ENCODE measurements at regions not wholly inside any gene's neighbourhood (a gene's known extent, or its start where the extent isn't known, plus 50 kb on each side); places are given as distances from the start of the nearest gene placed in this dataset.

DNA sequence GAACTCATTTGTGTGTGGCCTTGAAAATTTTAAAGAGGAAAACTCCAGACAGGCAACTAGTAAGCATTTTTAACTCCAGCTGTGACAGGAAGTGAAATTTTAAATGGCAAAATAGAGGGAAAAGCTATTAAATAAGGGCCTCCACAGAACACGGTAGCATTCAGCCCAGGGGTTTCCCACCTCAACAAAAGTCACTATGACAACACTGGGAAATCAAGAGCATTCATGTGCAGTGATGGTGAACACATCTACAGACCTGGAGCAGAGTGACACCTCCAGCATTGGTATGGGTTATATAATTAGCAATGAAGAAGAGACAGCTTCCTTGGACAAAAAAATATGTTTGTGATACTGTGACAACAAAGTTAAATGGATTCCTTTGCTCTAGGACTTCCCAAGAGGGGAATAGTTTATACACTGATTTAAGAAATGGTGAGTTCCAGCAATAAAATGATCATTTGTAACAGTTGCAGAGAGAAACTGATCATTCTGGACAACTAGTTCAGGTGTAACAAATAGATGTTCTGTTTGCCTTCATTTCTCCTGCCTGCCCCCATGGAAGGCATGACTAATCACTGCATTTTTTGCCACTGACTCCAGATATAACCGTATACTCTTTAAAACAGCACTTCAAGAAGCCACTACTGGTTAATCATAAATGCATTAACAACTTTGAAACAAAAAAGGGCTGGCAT lies 93.3 kb upstream of the SLC44A1 start:
- no peak for FAIRE-seq

DNA sequence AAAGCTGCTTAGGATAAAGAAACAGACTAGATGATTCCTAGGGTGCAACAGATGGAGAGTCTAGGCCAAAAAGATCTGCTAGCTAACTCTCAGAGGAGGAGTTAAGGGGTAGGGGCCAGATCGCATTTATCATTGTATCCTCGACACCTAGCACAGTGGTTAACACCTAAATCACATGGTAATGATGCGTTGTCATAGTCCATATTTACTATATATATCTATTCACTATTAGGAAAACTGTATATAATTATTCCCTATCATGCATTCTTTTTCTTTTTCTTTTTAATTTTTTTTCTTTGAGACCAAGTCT lies 92.8 kb upstream of the SLC44A1 start:
- no peak for FAIRE-seq

DNA sequence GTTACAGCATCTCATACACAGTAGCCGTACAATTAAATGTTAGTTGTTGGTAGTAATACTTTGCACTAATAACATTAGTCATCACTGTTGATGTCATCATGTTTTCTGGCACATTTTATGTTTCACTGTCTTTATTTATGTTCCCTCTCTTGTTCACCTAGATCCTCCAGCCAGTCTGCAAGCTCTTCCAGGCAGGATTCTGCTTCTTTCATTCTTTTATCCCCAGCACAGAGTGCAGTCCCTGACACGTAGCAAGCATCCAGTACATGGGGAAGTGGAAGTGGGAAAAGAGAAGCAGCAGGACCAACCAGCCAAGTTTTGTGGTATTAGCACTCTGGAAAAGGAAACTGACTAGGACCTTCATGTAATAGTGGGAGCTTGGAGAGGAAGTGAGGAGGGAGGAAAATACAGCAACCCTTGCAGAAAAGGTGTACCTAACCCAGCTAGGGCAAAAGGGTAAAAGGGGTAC lies 89.7 kb upstream of the SLC44A1 start:
- FAIRE-seq: no peak

DNA sequence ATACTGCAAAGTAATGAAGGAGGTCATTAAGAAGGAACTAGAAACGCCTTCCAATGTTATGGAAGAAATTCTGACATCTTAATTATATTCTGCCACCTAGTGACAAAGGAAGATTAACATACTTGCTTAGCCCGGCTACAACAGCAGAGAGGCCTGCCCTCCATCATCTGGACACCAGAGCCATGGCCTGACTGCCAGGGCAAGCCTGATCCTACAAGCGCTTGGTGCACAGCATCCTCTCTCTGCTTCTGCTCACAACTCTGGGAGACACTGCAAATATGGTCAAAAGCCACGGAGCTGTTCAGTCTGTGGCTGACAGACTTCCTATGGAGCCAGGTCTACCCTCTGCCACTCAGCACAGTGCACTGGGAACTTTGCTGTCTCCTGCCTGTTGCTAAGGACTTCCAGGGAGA lies 87.3 kb upstream of the SLC44A1 start:
- no peak for FAIRE-seq

DNA sequence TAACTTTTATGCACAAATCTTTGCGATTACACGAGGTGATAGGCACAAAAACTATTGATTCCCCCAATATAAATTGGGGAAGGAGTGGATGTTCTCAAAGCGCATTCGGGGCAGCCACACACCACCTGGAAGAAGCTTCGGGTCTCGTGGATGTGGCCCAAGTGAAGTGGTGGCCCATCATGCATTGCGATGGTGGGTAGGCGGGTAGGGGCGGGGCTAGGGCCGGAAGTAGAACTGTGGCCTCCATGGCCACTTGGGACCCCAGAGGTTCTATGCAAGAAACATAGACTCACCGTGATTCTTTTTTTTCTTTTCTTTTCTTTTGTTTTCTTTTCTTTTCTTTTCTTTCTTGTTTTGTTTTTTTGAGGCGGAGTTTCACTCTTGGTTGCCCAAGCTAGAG lies 86.4 kb upstream of the SLC44A1 start:
- no peak for FAIRE-seq

DNA sequence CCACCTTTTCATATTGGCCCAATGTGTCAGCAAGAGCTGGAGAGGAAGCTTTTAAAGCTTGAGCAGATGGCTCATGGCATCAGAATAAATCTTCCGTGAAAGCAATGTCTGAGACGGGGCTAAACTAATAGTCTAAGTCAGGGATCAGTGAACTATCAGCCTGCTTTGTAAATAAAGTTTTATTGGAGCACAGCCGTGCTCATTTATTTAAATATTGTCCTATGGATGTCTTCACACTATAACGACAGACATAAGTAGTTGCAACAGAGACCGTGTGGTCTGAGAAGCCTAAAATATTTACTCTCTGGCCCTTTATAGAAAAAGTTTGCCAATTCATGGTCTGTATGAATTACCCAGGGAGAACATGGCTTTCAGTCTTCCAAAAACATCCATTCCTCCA lies 85.6 kb upstream of the SLC44A1 start:
- no peak for FAIRE-seq

DNA sequence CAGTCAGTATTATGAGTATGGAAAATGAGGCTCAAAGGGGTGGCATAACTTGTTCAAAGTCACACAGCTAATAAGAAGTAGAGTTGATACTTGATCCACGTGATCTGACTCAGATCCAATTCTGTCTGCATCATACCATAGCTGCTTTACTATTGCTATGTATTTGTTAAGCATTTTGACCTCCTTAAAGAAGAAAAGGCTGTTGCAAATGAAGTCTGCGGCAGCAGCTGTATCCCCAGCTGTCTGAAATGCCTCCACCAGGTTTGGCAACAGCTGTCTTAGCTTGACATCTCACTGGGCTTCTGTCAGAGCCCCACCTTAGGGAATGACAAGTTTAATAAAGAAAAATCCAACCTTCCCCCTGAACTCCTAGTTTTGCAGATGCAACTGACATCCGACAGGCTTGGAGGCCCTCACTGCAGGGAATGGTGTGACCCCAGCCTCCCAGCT lies 75.6 kb upstream of the SLC44A1 start:
- no peak for FAIRE-seq

DNA sequence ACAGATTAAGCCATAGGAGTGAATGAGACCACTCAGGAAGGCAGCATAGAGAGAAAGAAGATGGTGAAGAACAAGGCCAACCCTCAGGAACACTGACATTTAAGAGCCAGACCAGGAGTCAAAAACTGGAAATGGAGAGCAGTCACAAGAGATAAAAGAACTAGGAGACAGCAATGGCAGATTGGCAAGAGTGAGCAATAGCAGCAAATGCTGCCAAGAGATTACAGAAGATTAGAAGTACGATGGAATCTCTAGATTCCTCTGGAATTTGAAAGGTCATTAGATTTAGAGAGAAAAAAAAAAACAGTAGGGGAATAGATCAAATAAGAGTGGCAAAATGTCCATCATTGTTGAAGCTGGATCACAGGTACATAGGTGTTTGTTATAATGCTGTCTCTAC lies 73.4 kb upstream of the SLC44A1 start:
- FAIRE-seq: no peak

DNA sequence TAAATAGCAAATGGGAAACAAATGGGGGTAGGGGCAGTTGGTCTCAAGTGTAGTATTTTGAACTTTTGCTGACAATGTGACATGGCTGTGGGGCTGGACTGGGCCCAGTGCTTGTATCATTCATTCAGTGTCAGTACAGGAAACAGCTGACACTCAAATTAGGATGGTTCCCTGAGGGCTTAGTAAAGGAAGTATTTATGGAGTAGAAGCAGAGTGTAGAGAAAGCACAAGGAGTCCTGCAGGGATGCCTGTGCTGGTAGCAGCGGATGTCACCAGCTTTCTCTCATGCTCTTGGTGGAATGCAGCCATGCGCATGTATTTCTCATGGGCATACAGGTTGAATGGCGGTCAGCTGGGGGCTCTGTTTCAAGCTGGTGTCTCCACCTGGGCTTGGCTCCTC lies 72.9 kb upstream of the SLC44A1 start:
- FAIRE-seq: no peak

DNA sequence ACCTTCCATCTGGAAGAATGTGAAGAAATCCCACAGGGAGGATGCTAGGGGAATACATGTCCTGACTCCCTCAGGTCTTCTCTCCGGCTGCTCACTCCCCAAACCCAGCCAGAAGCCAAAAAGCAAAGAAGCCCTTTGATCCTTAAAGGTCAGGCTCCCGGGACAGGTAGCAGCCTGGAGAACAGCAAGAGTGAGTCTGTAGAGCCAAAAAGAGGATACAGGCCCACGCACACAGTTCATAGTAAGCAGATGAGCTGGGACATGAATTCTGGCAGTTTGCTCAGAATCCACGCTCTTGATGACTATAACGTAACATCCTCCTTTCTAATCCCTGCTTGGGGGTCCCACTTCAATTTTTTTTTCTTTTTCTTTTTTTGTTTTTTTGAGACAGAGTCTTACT lies 72.0 kb upstream of the SLC44A1 start:
- FAIRE-seq: no peak

DNA sequence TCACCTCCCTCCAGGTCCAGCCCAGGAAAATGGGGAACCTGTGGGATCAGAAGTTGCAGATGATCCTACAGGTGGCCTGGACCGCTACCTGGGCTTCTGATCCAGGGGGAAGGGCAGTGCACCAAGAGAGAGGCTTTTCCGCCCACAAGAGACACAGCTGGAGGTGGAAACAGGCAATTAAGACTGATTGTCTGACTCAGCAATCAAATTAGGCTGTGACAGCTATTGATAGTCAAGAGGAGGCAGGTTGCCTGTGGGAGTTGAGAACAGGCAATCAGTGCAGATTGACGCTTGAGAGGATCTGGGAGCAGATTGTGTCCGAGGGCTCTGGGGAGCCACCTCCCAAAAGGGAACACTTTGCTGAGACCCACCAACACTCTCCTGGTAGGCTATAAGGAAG lies 71.1 kb upstream of the SLC44A1 start:
- no peak for FAIRE-seq

DNA sequence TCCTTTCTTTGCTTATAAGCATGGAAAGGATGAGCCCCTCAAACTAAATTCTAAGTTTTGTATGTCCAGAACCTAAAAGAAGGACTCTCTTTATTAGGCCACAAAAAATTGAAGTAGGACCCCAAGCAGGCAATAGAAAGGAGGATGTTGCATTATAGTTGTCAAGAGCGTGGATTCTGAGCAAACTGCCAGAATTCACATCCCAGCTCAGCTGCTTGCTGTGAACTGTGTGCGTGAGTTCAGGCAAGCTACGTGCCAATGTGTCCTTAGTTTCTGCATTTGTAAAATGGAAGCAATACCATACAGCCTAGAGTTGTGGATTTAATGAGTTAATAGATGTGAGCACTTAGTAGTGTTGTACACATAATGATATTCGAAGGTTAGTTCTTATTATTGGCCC lies 70.6 kb upstream of the SLC44A1 start:
- FAIRE-seq: no peak

DNA sequence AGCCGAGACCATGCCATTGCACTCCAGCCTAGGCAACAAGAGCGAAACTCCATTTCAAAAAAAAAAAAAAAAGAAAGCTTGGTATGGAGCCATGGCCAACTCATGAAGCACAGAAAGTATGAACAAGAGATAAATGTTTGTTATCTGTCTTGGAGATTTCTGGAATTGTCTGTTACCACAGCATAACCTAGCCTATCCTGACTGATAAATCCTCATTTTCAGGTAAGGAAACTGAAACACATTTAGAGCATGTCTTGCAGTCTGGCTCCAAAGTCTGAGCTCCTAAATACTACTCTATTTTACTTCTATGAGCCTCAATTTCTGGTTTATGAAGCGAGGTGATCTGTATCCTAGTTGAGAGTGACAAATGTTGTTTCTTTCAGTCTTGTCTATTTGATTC lies 68.3 kb upstream of the SLC44A1 start:
- no peak for FAIRE-seq

DNA sequence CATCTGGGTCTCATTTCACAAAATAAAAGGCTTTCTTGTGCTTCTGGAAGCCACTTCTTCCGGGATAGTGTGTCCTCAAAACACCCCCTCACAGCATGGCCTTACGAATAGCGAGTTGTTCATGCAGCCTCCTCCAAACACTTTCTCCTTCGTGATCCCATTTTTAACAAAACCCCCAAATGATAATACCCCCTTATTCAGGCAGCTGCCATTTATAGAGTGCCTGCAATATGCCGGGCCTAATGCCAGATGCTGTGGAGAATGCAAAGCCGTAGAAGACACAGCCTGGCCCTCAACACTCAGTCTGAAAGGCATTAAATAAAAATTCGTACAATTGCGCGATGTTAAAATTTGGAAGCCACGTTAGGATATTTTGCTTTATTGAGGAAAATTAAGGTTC lies 66.4 kb upstream of the SLC44A1 start:
- no peak for FAIRE-seq

DNA sequence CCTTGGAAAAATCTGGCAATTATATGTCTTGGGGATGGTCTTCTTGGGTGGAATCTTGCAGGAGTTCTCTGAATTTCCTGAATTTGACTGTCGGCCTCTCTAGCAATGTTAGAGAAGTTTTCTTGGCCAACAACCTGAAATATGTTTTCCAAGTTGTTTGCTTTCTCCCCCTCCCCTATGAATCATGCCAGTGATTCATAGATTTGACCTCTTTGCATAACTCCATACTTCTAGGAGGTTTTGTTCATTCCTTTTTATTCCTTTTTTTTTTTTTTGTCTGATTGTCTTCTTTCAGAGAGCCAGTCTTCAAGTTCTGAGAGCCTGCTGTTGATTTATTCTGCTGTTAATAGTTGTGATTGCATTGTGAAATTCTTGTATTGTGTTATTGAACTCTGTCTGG lies 56.7 kb upstream of the SLC44A1 start:
- no peak for FAIRE-seq

DNA sequence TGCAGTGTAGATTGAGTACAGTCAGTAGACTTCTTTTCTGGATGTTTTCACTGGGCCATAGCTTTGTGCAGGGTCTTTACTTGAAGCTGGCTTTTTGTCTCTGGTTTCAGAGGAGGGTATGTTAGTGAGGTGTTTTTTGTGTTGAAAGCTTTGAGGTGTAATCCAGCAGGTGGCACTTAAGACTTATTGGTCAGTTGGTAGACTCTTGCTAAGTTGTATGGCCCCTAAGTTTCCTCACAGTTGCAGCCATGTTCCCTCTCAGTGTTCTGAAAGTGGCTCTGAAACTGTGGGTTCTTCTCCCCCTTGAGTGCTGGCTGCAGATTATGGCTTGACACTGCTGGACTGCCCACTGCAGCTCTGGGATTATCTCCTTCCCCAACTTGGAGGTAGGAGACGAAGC lies 55.7 kb upstream of the SLC44A1 start:
- FAIRE-seq: no peak

DNA sequence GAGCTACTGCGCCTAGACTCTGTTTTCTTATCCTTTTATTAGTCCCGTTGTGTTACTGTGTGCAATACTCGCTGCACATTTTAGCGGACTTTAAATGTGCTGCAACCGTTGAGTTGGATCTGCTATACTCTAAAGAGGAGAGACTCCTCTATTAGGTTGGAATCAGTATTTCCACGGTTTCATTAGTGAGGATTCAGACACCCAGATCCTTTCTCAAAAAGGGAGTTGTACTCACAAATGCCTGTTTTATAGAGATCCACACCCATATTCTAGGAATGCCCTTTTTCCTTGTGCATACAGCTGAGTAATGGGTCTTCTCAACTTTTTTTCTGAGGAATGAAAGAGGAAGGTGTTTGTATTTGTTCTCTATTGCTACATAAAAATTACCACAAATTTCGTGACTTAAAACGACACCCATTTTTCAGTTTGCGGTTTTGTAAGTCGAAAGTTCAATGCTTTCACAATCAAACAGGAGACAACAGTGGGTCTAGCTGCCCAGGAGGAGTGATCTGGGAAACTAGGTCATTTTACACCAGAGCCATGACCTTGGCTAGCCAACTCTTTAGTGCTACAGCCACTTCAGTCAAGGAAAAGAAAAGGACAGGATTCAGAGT lies 52.8 kb upstream of the SLC44A1 start:
- no peak for FAIRE-seq

DNA sequence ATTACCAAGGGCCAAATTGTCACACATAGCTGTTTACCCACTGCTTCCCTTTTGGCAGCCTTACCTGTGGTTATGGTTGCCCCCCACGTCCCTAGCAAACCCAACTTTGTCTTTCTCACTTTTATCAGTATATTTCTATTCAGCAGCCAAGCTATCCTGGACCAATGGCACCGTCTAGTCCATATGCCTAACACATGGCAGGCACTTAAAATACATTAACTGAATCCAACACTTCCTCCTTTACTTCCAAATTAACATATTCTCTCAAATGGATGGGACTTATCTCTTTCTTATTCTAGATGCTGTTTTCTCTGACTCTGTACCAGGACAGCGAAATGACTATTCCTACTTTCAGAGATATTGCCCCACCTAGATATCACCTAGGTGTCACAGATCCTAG lies 50.9 kb upstream of the SLC44A1 start:
- FAIRE-seq: no peak

DNA sequence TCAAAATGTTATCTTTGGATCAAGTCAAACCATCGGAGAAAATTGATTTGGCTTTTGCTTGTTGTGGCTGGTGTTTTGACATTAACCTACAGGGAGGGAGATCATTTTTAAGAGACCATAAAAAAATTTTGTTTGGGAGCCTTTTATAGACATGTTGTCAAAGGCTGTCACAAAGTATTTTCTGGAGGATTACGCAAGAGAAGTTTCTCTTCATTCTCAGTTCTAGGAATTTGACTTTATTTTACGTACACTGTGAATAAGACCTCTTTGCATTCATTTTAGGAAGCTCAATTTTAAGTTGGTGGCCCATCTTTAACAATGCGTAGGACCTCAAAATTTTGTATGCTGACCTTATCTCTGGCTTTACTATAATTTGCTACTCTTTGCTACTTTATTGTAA lies 50.2 kb upstream of the SLC44A1 start:
- FAIRE-seq: no peak
